RWPE1 (cell line): ENCODE measurements at regions not wholly inside any gene's neighbourhood (a gene's known extent, or its start where the extent isn't known, plus 50 kb on each side); places are given as distances from the start of the nearest gene placed in this dataset.
"Not testable (repeated sequence)": the region's sequence is repeated elsewhere in the genome, so short reads cannot be mapped to it uniquely, and the experiment has no call there.

Experiments used
- CTCF ChIA-PET: fragments of 350-600 bp; sonication (Branson Sonifier 250); formaldehyde crosslinking; extraction: SDS; loops from one replicate; lab custom pipeline; 2021; lab: Yijun Ruan, JAX
- POLR2A ChIA-PET: fragments of 400-600 bp; formaldehyde crosslinking; extraction: SDS; loops from one replicate; lab custom pipeline; 2020; ENCODE audit warnings: antibody characterized with exemption; ENCODE audit not compliant: low non-redundant PET; lab: Yijun Ruan, JAX
- DNase-seq: peaks from one replicate; pipeline ENCODE4 v3.0.0; 2012; ENCODE audit warnings: low spot score
- H3K27ac ChIP-seq: fragments of 450-650 bp; 2 replicates; pipeline ENCODE4 v1.5.1; 2017
- CTCF ChIP-seq: fragments of 450-650 bp; conservative IDR thresholded peaks from 2 replicates; pipeline ENCODE4 v1.5.1; 2017; ENCODE audit warnings: low read depth, mild to moderate bottlenecking

- DNase-seq = no peak
- H3K27ac ChIP-seq = no peak overlapping the region
- ChIA-PET CTCF (interaction anchor here (1.0 to 1.2 kb wide), 2 partner anchors 11 to 407 kb away, joined by 3 to 4 read pairs; no protein-coding TSS in a partner anchor), POLR2A (no interaction called here)
- TF ChIP-seq CTCF = no peak
These were observed 377.9 kb downstream of the GALC start for GRCh38 chr14:87615047-87615446.

- TF ChIP-seq CTCF = no peak
- DNase-seq = peak; percentile 4
- CTCF ChIA-PET = no interaction called here
- no peak overlapping the region for H3K27ac ChIP-seq
- POLR2A ChIA-PET = no interaction called here
These were observed 379.1 kb downstream of the GALC start for GRCh38 chr14:87613881-87614280.

- CTCF ChIA-PET, H3K27ac ChIP-seq, DNase-seq, POLR2A ChIA-PET: not testable (repeated sequence)
These were observed 385.9 kb downstream of the GALC start for GRCh38 chr14:87607056-87607455.

GRCh38 chr14:87601036-87601435 is 391.9 kb downstream of the GALC start:
- POLR2A ChIA-PET = no interaction called here
- no peak overlapping the region for H3K27ac ChIP-seq
- CTCF ChIA-PET = interaction anchor here (0.6 kb wide), 1 partner anchor 570 kb away, joined by 3 read pairs; no protein-coding TSS in a partner anchor
- no peak for TF ChIP-seq CTCF
- no peak for DNase-seq

- no peak for TF ChIP-seq CTCF
- no peak overlapping the region for H3K27ac ChIP-seq
- no peak for DNase-seq
- ChIA-PET POLR2A (interaction anchor here (0.6 kb wide), 1 partner anchor 13 kb away, joined by 3 read pairs; no protein-coding TSS in a partner anchor), CTCF (interaction anchor here (0.6 kb wide), 1 partner anchor 570 kb away, joined by 3 read pairs; no protein-coding TSS in a partner anchor)
These were observed 392.7 kb downstream of the GALC start for GRCh38 chr14:87600240-87600639.

- CTCF ChIA-PET = no interaction called here
- POLR2A ChIA-PET = no interaction called here
- H3K27ac ChIP-seq = no peak overlapping the region
- TF ChIP-seq CTCF = no peak
- DNase-seq = no peak
These were observed 411.7 kb downstream of the GALC start for GRCh38 chr14:87581298-87581697.

GRCh38 chr14:87579036-87579435 is 413.9 kb downstream of the GALC start:
- CTCF ChIA-PET = no interaction called here
- no peak overlapping the region for H3K27ac ChIP-seq
- no peak for DNase-seq
- no peak for TF ChIP-seq CTCF
- POLR2A ChIA-PET = no interaction called here
